ENCODE measurements at regions not wholly inside any gene's neighbourhood (a gene's known extent, or its start where the extent isn't known, plus 50 kb on each side); places are given as distances from the start of the nearest gene placed in this dataset.

- TF ChIP-seq CTCF (IDR thresholded peaks at IDR 0.05) (no peak), POLR2AphosphoS5 (IDR thresholded peaks at IDR 0.05) (no peak), POLR2A (IDR thresholded peaks at IDR 0.05; ENCODE audit: low read depth) (no peak)
These were observed 500.6 kb downstream of the ETS1 start for GRCh38 chr11:128086794-128087193.
